Peyer's patch (tissue), 4 donors: ENCODE measurements at regions not wholly inside any gene's neighbourhood (a gene's known extent, or its start where the extent isn't known, plus 50 kb on each side); places are given as distances from the start of the nearest gene placed in this dataset.

Experiments used
- CTCF ChIP-seq, 6 experiments: fragments of 450-650 bp in 4 of 6; fragments of 200-600 bp in 2 of 6; sonication (generic) in 1 of 6; IDR thresholded peaks; one replicate each; pipeline ENCODE4 v1.5.1; 2017 to 2019; ENCODE audit warnings: antibody characterized with exemption in 6 of 6, mild to moderate bottlenecking in 3 of 6, moderate library complexity in 1 of 6
- POLR2A ChIP-seq, 2 donors: fragments of 450-650 bp; IDR thresholded peaks; one replicate each; pipeline ENCODE4 v1.5.1; 2017; ENCODE audit warnings: antibody characterized with exemption in 2 of 2, mild to moderate bottlenecking in 2 of 2, moderate library complexity in 2 of 2

GRCh38 chr13:109468123-109468522 is 318.3 kb downstream of the IRS2 start:
- TF ChIP-seq CTCF (IDR thresholded peaks at IDR 0.05) (no peak), POLR2A (IDR thresholded peaks at IDR 0.05) (no peak)
